Panc1 (cell line): ENCODE measurements at regions not wholly inside any gene's neighbourhood (a gene's known extent, or its start where the extent isn't known, plus 50 kb on each side); places are given as distances from the start of the nearest gene placed in this dataset.

Source experiments
- ATAC-seq: fragments of 200-7000 bp; cut with Tn5 transposase; 2 replicates; pipeline ENCODE4 v1.9.1; 2020; ENCODE audit warnings: mild to moderate bottlenecking, moderate library complexity
- BruUV-seq: library from RNA; stranded (reverse); fragments of 400-500 nt; replicated peaks from 2 replicates; lab custom pipeline; 2021; lab: Mats Ljungman, UMichigan
- CTCF ChIA-PET: fragments of 300-600 bp; sonication (Branson Sonifier 250); formaldehyde crosslinking; loops from one replicate; lab custom pipeline; 2022; ENCODE audit warnings: antibody characterized with exemption; lab: Charles Lee
- POLR2A ChIA-PET: fragments of 300-600 bp; sonication (Branson Sonifier 250); formaldehyde crosslinking; loops from one replicate; lab custom pipeline; 2022; ENCODE audit warnings: antibody characterized with exemption; lab: Charles Lee
- DNase-seq: peaks from one replicate; pipeline ENCODE4 v3.0.0-alpha.2; 2010; ENCODE audit warnings: low read depth, low spot score
- H3K27ac ChIP-seq: 2 replicates; pipeline ENCODE4 v1.5.1; 2011; ENCODE audit warnings: mild to moderate bottlenecking, low read length, inconsistent platforms
- H3K27me3 ChIP-seq: fragments of 200-500 bp; sonication (Bioruptor generic); 2 replicates; pipeline ENCODE4 v1.6.0; 2014; ENCODE audit warnings: low read length, inconsistent platforms; ENCODE audit not compliant: control insufficient read depth, insufficient read depth
- H3K36me3 ChIP-seq: fragments of 200-500 bp; sonication (Bioruptor generic); 2 replicates; pipeline ENCODE4 v1.5.1; 2014; ENCODE audit warnings: inconsistent platforms, mild to moderate bottlenecking, low read length, moderate library complexity; ENCODE audit not compliant: control insufficient read depth, insufficient read depth
- H3K4me1 ChIP-seq: 2 replicates; pipeline ENCODE4 v1.5.1; 2011; ENCODE audit warnings: inconsistent platforms, mild to moderate bottlenecking, low read length, moderate library complexity; ENCODE audit not compliant: control insufficient read depth, insufficient read depth
- H3K4me3 ChIP-seq, 2 experiments: 2 replicates each; pipeline ENCODE4 v1.5.1; 2011 to 2012; ENCODE audit warnings: low read depth in 2 of 2, low read length in 2 of 2, mild to moderate bottlenecking in 2 of 2, inconsistent platforms in 1 of 2, moderate library complexity in 1 of 2
- H3K9me3 ChIP-seq: fragments of 200-500 bp; sonication (Bioruptor generic); 2 replicates; pipeline ENCODE4 v1.5.1; 2014; ENCODE audit warnings: low read depth, mild to moderate bottlenecking, inconsistent platforms, low read length, moderate library complexity; ENCODE audit not compliant: control insufficient read depth, insufficient read depth
- CTCF ChIP-seq: fragments of 450-650 bp; IDR thresholded peaks from 2 replicates; pipeline ENCODE4 v1.5.1; 2017; ENCODE audit warnings: mild to moderate bottlenecking
- POLR2AphosphoS5 ChIP-seq: IDR thresholded peaks from 2 replicates; pipeline ENCODE4 v1.6.1; 2012; ENCODE audit warnings: mild to moderate bottlenecking, low read depth, low read length, moderate library complexity
- REST ChIP-seq, 2 experiments: IDR thresholded peaks; 2 replicates each; pipeline ENCODE4 v1.6.1; 2011 to 2012; ENCODE audit warnings: low read depth in 2 of 2, control low read depth in 1 of 2, low read length in 1 of 2, mild to moderate bottlenecking in 1 of 2, moderate library complexity in 1 of 2; ENCODE audit not compliant: insufficient read depth in 1 of 2
- SIN3A ChIP-seq: IDR thresholded peaks from 2 replicates; pipeline ENCODE4 v1.6.1; 2012; ENCODE audit warnings: low read depth, mild to moderate bottlenecking, low read length, moderate library complexity, borderline replicate concordance; ENCODE audit not compliant: insufficient read depth
- TCF7L2 ChIP-seq: IDR thresholded peaks from 2 replicates; pipeline ENCODE4 v1.6.1; 2011; ENCODE audit warnings: mild to moderate bottlenecking, low read depth, low read length, inconsistent platforms
- in situ Hi-C: cut with HindIII; loops from 2 replicates; pipeline ENCODE4 v1.10.0; 2016; ENCODE audit warnings: low sequenced_read_pairs, low pct_unique_long_range_greater_than_20kb
- intact Hi-C: fragments of 100-400 bp; cut with micrococcal nuclease; formaldehyde crosslinking; loops from one replicate; pipeline ENCODE4 v1.10.0; 2022; ENCODE audit not compliant: unreplicated experiment

- Histone ChIP-seq H3K9me3 (no peaks in the 10 kb centered on the region), H3K27me3 (peaks cover 8% of the 10 kb centered on the region), H3K4me3 (no peak overlapping the region), H3K4me1 (no peaks in the 10 kb centered on the region), H3K36me3 (no peaks in the 10 kb centered on the region), H3K27ac (no peak overlapping the region)
- no peak for TF ChIP-seq POLR2AphosphoS5
- no peak for TF ChIP-seq TCF7L2
- no peak for TF ChIP-seq SIN3A
- TF ChIP-seq REST (IDR thresholded peaks at IDR 0.05; ENCODE audit: insufficient read depth in 1 of 2, low read depth in 2 of 2, low read length in 1 of 2): no peak
- TF ChIP-seq CTCF: no peak
- CTCF ChIA-PET: no interaction called here
- DNase-seq: no peak
- no peak for ATAC-seq
- POLR2A ChIA-PET: interaction anchor here (0.6 kb wide), 1 partner anchor 209 kb away, joined by 3 read pairs; the partner anchor contains the start of gene HDAC4
- in situ Hi-C loops (no loop called here), intact Hi-C loops (no loop called here)
- BruUV-seq: no TSS peak
Observed at GRCh38 chr2:239609607-239610310, 208.9 kb upstream of the HDAC4 start.

GRCh38 chr2:239609162-239609561 is 208.3 kb upstream of the HDAC4 start:
- TF ChIP-seq CTCF (no peak), POLR2AphosphoS5 (no peak), SIN3A (no peak), REST (IDR thresholded peaks at IDR 0.05; ENCODE audit: insufficient read depth in 1 of 2, low read depth in 2 of 2, low read length in 1 of 2) (no peak), TCF7L2 (no peak)
- H3K9me3 ChIP-seq: no peaks in the 10 kb centered on the region
- H3K4me1 ChIP-seq: no peaks in the 10 kb centered on the region
- BruUV-seq: no TSS peak
- no peak overlapping the region for H3K4me3 ChIP-seq
- peaks cover 13% of the 10 kb centered on the region for H3K27me3 ChIP-seq
- intact Hi-C loops (no loop called here), in situ Hi-C loops (no loop called here)
- POLR2A ChIA-PET: no interaction called here
- H3K27ac ChIP-seq: no peak overlapping the region
- CTCF ChIA-PET: no interaction called here
- DNase-seq (no peak), ATAC-seq (no peak)
- H3K36me3 ChIP-seq: no peaks in the 10 kb centered on the region
